Common myeloid progenitor, CD34-positive (primary cell): ENCODE measurements at regions not wholly inside any gene's neighbourhood (a gene's known extent, or its start where the extent isn't known, plus 50 kb on each side); places are given as distances from the start of the nearest gene placed in this dataset.

ENCODE experiments used
- CTCF ChIA-PET: fragments of 350-600 bp; sonication (Branson Sonifier 250); formaldehyde crosslinking; loops from one replicate; lab custom pipeline; 2021; ENCODE audit warnings: antibody characterized with exemption; lab: Charles Lee
- POLR2A ChIA-PET: fragments of 350-600 bp; sonication (Branson Sonifier 250); formaldehyde crosslinking; loops from one replicate; lab custom pipeline; 2021; ENCODE audit warnings: antibody characterized with exemption; lab: Charles Lee
- DNase-seq, 3 donors: peaks; one replicate each; pipeline versions ENCODE4 v3.0.0 to v3.0.0-alpha.2; 2013
- H3K27ac ChIP-seq, 2 experiments: 1 replicate in 1 of 2; 2 replicates in 1 of 2; pipeline ENCODE4 v1.7.0; 2013; ENCODE audit warnings: inconsistent platforms in 2 of 2, low read length in 2 of 2, mild to moderate bottlenecking in 2 of 2, low read depth in 1 of 2, moderate library complexity in 1 of 2; ENCODE audit not compliant: severe bottlenecking in 2 of 2, insufficient read depth in 1 of 2, poor library complexity in 1 of 2
- H3K27me3 ChIP-seq, 5 experiments: replicated peaks in 2 of 5; 1 replicate in 3 of 5; 2 replicates in 2 of 5; pipeline versions ENCODE4 v1.6.1 to v1.7.0; 2013; ENCODE audit warnings: low read length in 4 of 5, mild to moderate bottlenecking in 2 of 5, moderate library complexity in 2 of 5, inconsistent platforms in 1 of 5; ENCODE audit not compliant: insufficient read depth in 5 of 5, control insufficient read depth in 4 of 5
- H3K36me3 ChIP-seq, 4 experiments: 1 replicate in 2 of 4; 2 replicates in 2 of 4; pipeline versions ENCODE4 v1.6.1 to v1.7.0; 2013; ENCODE audit warnings: low read length in 3 of 4, control low read depth in 1 of 4, mild to moderate bottlenecking in 1 of 4; ENCODE audit not compliant: control insufficient read depth in 4 of 4, insufficient read depth in 4 of 4
- H3K4me1 ChIP-seq, 4 experiments: 1 replicate in 3 of 4; 2 replicates in 1 of 4; pipeline versions ENCODE4 v1.6.1 to v1.7.1; 2013; ENCODE audit warnings: low read length in 3 of 4, mild to moderate bottlenecking in 3 of 4, control low read depth in 1 of 4, inconsistent platforms in 1 of 4, moderate library complexity in 1 of 4; ENCODE audit not compliant: control insufficient read depth in 4 of 4, insufficient read depth in 4 of 4; ENCODE audit errors: control extremely low read depth in 1 of 4
- H3K4me3 ChIP-seq, 7 experiments: 1 replicate in 4 of 7; 2 replicates in 3 of 7; pipeline versions ENCODE4 v1.5.1 to v1.7.0; 2013; ENCODE audit warnings: mild to moderate bottlenecking in 7 of 7, low read length in 6 of 7, moderate library complexity in 6 of 7, inconsistent platforms in 2 of 7, low read depth in 2 of 7, control low read depth in 1 of 7; ENCODE audit not compliant: insufficient read depth in 4 of 7, control insufficient read depth in 1 of 7; ENCODE audit errors: extremely low read depth in 1 of 7
- H3K9me3 ChIP-seq, 5 experiments: 1 replicate in 4 of 5; 2 replicates in 1 of 5; pipeline versions ENCODE4 v1.6.1 to v1.7.1; 2013; ENCODE audit warnings: low read length in 4 of 5, mild to moderate bottlenecking in 2 of 5, inconsistent platforms in 1 of 5, low read depth in 1 of 5, moderate library complexity in 1 of 5; ENCODE audit not compliant: control insufficient read depth in 4 of 5, insufficient read depth in 2 of 5; ENCODE audit errors: control extremely low read depth in 1 of 5
- WGBS: methylation state at CpG from one replicate; pipeline ENCODE4 v1.1.5; 2013; ENCODE audit not compliant: insufficient coverage; 5-methylcytosine and 5-hydroxymethylcytosine counted together

GRCh38 chr6:134599079-134599478 is 281.2 kb upstream of the SGK1 start:
- Histone ChIP-seq H3K27me3 (no peaks in the 10 kb centered on the region), H3K4me3 (no peak overlapping the region)

GRCh38 chr6:134596191-134596590 is 278.3 kb upstream of the SGK1 start:
- DNase-seq: no peak
- ChIA-PET POLR2A (no interaction called here), CTCF (no interaction called here)
- Histone ChIP-seq H3K36me3 (no peaks in the 10 kb centered on the region), H3K4me1 (no peaks in the 10 kb centered on the region), H3K9me3 (peaks cover 4 to 11% (median 5%) of the 10 kb centered on the region in 5 experiments), H3K27me3 (no peaks in the 10 kb centered on the region), H3K4me3 (no peak overlapping the region), H3K27ac (no peak overlapping the region)
- WGBS: 100% methylated on average over 1 of the region's 1 CpG

More at GRCh38 chr6:134599079-134599478, 281.2 kb upstream of the SGK1 start:
- no peaks in the 10 kb centered on the region for H3K36me3 ChIP-seq
- ChIA-PET CTCF (interaction anchor here (1.7 kb wide), 1 partner anchor 9 kb away, joined by 5 read pairs; no protein-coding TSS in a partner anchor), POLR2A (no interaction called here)
- no peak overlapping the region for H3K27ac ChIP-seq
- peaks cover 4 to 19% (median 8%) of the 10 kb centered on the region in 5 experiments for H3K9me3 ChIP-seq
- WGBS: 100% methylated on average over 3 of the region's 3 CpGs
- no peaks in the 10 kb centered on the region for H3K4me1 ChIP-seq
- no peak for DNase-seq

- Histone ChIP-seq H3K4me3 (no peak overlapping the region), H3K36me3 (no peaks in the 10 kb centered on the region), H3K4me1 (no peaks in the 10 kb centered on the region), H3K9me3 (no peaks in the 10 kb centered on the region), H3K27me3 (no peaks in the 10 kb centered on the region), H3K27ac (no peak overlapping the region)
- DNase-seq: no peak
- 100% methylated on average over 1 of the region's 1 CpG for WGBS
- ChIA-PET CTCF (no interaction called here), POLR2A (no interaction called here)
These were observed 277.0 kb upstream of the SGK1 start for GRCh38 chr6:134594881-134595280.

GRCh38 chr6:134593887-134594286 is 276.0 kb upstream of the SGK1 start:
- peak in 1 of 3 donors; percentile 5 for DNase-seq
- CTCF ChIA-PET: no interaction called here
- POLR2A ChIA-PET: no interaction called here
- no peaks in the 10 kb centered on the region for H3K36me3 ChIP-seq
- WGBS: 71% methylated on average over 6 of the region's 7 CpGs
- H3K27me3 ChIP-seq: no peaks in the 10 kb centered on the region
- H3K27ac ChIP-seq: no peak overlapping the region
- no peaks in the 10 kb centered on the region for H3K4me1 ChIP-seq
- H3K4me3 ChIP-seq: no peak overlapping the region
- H3K9me3 ChIP-seq: no peaks in the 10 kb centered on the region

GRCh38 chr6:134593442-134593841 is 275.5 kb upstream of the SGK1 start:
- ChIA-PET CTCF (no interaction called here), POLR2A (no interaction called here)
- H3K9me3 ChIP-seq: no peaks in the 10 kb centered on the region
- no peaks in the 10 kb centered on the region for H3K4me1 ChIP-seq
- no peak overlapping the region for H3K4me3 ChIP-seq
- WGBS: 88% methylated on average over 2 of the region's 3 CpGs
- DNase-seq: no peak
- no peaks in the 10 kb centered on the region for H3K36me3 ChIP-seq
- no peak overlapping the region for H3K27ac ChIP-seq
- H3K27me3 ChIP-seq: no peaks in the 10 kb centered on the region

GRCh38 chr6:134593024-134593423 is 275.1 kb upstream of the SGK1 start:
- CTCF ChIA-PET: no interaction called here
- H3K9me3 ChIP-seq: no peaks in the 10 kb centered on the region
- H3K4me3 ChIP-seq: no peak overlapping the region
- POLR2A ChIA-PET: no interaction called here
- 100% methylated on average over 1 of the region's 1 CpG for WGBS
- H3K4me1 ChIP-seq: no peaks in the 10 kb centered on the region
- no peaks in the 10 kb centered on the region for H3K27me3 ChIP-seq
- DNase-seq: no peak
- H3K27ac ChIP-seq: no peak overlapping the region
- no peaks in the 10 kb centered on the region for H3K36me3 ChIP-seq

- 97% methylated on average over 3 of the region's 7 CpGs for WGBS
- H3K4me3 ChIP-seq: no peak overlapping the region
- no peaks in the 10 kb centered on the region for H3K36me3 ChIP-seq
- no peaks in the 10 kb centered on the region for H3K27me3 ChIP-seq
- H3K4me1 ChIP-seq: no peaks in the 10 kb centered on the region
- H3K9me3 ChIP-seq: no peaks in the 10 kb centered on the region
- ChIA-PET POLR2A (no interaction called here), CTCF (interaction anchor here (2.1 kb wide), 1 partner anchor 9 kb away, joined by 5 read pairs; no protein-coding TSS in a partner anchor)
- no peak for DNase-seq
- no peak overlapping the region for H3K27ac ChIP-seq
These were observed 272.5 kb upstream of the SGK1 start for GRCh38 chr6:134590449-134590848.
